GM10266 (cell line): ENCODE measurements at regions not wholly inside any gene's neighbourhood (a gene's known extent, or its start where the extent isn't known, plus 50 kb on each side); places are given as distances from the start of the nearest gene placed in this dataset.

Experiments used
- DNase-seq: peaks from one replicate; pipeline ENCODE4 v3.0.0; 2012; ENCODE audit errors: extremely low spot score
- CTCF ChIP-seq: IDR thresholded peaks from 2 replicates; pipeline ENCODE4 v1.5.1; 2012; ENCODE audit warnings: mild to moderate bottlenecking, low read depth; ENCODE audit not compliant: control insufficient read depth, insufficient read depth; ENCODE audit errors: missing control alignments

- DNase-seq: no peak
- TF ChIP-seq CTCF: no peak
These were observed 463.0 kb downstream of the AACS start for GRCh38 chr12:125528281-125528680.

GRCh38 chr12:125530201-125530600 is 465.0 kb downstream of the AACS start:
- TF ChIP-seq CTCF: no peak

GRCh38 chr12:125530876-125531275 is 465.6 kb downstream of the AACS start:
- no peak for TF ChIP-seq CTCF
- no peak for DNase-seq

More at GRCh38 chr12:125530201-125530600, 465.0 kb downstream of the AACS start:
- DNase-seq: no peak

- no peak for TF ChIP-seq CTCF
- no peak for DNase-seq
These were observed 466.3 kb downstream of the AACS start for GRCh38 chr12:125531574-125531973.

- peak; percentile 49 for DNase-seq
- peak; percentile 62 for TF ChIP-seq CTCF
These were observed 468.3 kb downstream of the AACS start for GRCh38 chr12:125533434-125534029.

GRCh38 chr12:125538401-125539199 is 473.4 kb downstream of the AACS start:
- no peak for TF ChIP-seq CTCF

GRCh38 chr12:125540580-125541204 is 475.5 kb downstream of the AACS start:
- no peak for TF ChIP-seq CTCF
- no peak for DNase-seq

More at GRCh38 chr12:125538401-125539199, 473.4 kb downstream of the AACS start:
- DNase-seq: no peak
